ENCODE measurements at regions not wholly inside any gene's neighbourhood (a gene's known extent, or its start where the extent isn't known, plus 50 kb on each side); places are given as distances from the start of the nearest gene placed in this dataset.

DNA sequence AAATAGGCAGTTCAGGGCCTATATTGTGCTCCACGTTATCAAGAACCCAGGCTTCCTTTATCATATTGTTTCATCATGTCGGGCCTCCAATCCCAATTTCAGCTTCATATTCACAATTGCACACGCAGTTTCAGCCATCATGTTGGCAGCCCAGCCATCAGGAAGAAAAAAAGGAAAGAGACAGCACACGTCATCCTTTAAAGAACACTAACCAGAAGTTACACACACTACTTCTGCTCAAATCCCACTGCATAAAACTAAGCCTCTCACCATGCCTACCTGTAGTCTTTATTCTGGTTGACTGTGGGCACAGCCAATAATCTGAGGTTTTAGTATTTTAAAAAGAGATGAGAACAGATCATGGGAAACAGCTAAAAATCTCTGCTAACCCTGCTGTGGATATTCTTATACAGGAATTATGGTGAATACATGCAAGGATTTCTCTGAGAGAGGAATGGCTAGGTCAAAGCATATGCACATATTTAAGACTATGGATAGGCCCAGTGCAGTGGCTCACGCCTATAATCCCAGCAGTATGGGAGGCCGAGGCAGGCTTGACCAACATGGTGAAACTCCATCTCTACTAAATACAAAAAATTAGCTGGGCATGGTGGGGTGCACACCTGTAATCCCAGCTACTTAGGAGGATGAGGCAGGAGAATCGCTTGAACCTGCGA, 534.4 kb downstream of the ETV1 start:
- intact Hi-C loops (cut with micrococcal nuclease; ENCODE audit: unreplicated experiment) (no loop called here), in situ Hi-C loops (cut with MboI) (no loop called here)
- no peaks in the 10 kb centered on the region for H3K27me3 ChIP-seq (replicated peaks in 1 of 2; ENCODE audit: control insufficient read depth in 2 of 2, insufficient read depth in 2 of 2, low read length in 1 of 2)
- WGBS (ENCODE audit: insufficient coverage, insufficient replicate concordance, low lambda C conversion rate, missing lambda C conversion rate): 5% methylated on average over 8 of the region's 8 CpGs
- H3K4me2 ChIP-seq (ENCODE audit: control insufficient read depth, insufficient read depth): no peak overlapping the region
- no peaks in the 10 kb centered on the region for H3K4me1 ChIP-seq (ENCODE audit: control insufficient read depth, insufficient read depth, low read length)
- ChIA-PET CTCF (no interaction called here), POLR2A (no interaction called here), RAD21 (ENCODE audit: unreplicated experiment) (no interaction called here), SMC1A (ENCODE audit: uncharacterized antibody, unreplicated experiment) (no interaction called here)
- H3K79me2 ChIP-seq (ENCODE audit: control insufficient read depth, insufficient read depth, low read length): no peaks in the 10 kb centered on the region
- FAIRE-seq: no peak
- no TSS peak for BruUV-seq (replicated peaks)
- no peak for DNase-seq (ENCODE audit: low read depth, low spot score)
- no peaks in the 10 kb centered on the region for H3K36me3 ChIP-seq (ENCODE audit: control insufficient read depth in 2 of 2, insufficient read depth in 2 of 2, low read length in 1 of 2)
- no peaks in the 10 kb centered on the region for H3K9me3 ChIP-seq (replicated peaks; ENCODE audit: control insufficient read depth, insufficient read depth, low read length)
- no peak overlapping the region for H3K4me3 ChIP-seq
- no peak for ATAC-seq
- H3K27ac ChIP-seq (ENCODE audit: control insufficient read depth, insufficient read depth): no peak overlapping the region
- no peaks in the 10 kb centered on the region for H4K20me1 ChIP-seq (ENCODE audit: control insufficient read depth, insufficient read depth)
- no peak overlapping the region for H2AFZ ChIP-seq (ENCODE audit: control insufficient read depth, low read depth, low read length)
- H3K9ac ChIP-seq (ENCODE audit: control insufficient read depth, insufficient read depth, low read length): no peak overlapping the region
- no peak for TF ChIP-seq SIX5 (IDR thresholded peaks at IDR 0.05; ENCODE audit: low read depth, low read length, severe bottlenecking)
- TF ChIP-seq ZBED1 (IDR thresholded peaks at IDR 0.05; ENCODE audit: borderline replicate concordance): no peak
- no peak for TF ChIP-seq RUNX3 (IDR thresholded peaks at IDR 0.05; ENCODE audit: low read length)
- TF ChIP-seq HDAC6 (IDR thresholded peaks at IDR 0.05; ENCODE audit: unreplicated experiment): no peak
- no peak for TF ChIP-seq ZNF274 (IDR thresholded peaks at IDR 0.05; ENCODE audit: insufficient read depth, insufficient read length)
- TF ChIP-seq, protein P1, sequence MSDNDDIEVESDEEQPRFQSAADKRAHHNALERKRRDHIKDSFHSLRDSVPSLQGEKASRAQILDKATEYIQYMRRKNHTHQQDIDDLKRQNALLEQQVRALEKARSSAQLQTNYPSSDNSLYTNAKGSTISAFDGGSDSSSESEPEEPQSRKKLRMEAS (IDR thresholded peaks at IDR 0.05; ENCODE audit: low read depth, low read length): no peak
- no peak for TF ChIP-seq BHLHE40 (IDR thresholded peaks at IDR 0.05; ENCODE audit: borderline replicate concordance in 1 of 2, low read depth in 2 of 2, low read length in 1 of 2)
- TF ChIP-seq JUND (IDR thresholded peaks at IDR 0.05; ENCODE audit: low read depth, low read length): no peak
- TF ChIP-seq IRF4 (IDR thresholded peaks at IDR 0.05; ENCODE audit: low read depth, low read length): no peak
- TF ChIP-seq, protein P2, sequence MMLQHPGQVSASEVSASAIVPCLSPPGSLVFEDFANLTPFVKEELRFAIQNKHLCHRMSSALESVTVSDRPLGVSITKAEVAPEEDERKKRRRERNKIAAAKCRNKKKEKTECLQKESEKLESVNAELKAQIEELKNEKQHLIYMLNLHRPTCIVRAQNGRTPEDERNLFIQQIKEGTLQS (IDR thresholded peaks at IDR 0.05; ENCODE audit: borderline replicate concordance, extremely low read depth, low read depth, low read length): no peak
- TF ChIP-seq, protein P3, sequence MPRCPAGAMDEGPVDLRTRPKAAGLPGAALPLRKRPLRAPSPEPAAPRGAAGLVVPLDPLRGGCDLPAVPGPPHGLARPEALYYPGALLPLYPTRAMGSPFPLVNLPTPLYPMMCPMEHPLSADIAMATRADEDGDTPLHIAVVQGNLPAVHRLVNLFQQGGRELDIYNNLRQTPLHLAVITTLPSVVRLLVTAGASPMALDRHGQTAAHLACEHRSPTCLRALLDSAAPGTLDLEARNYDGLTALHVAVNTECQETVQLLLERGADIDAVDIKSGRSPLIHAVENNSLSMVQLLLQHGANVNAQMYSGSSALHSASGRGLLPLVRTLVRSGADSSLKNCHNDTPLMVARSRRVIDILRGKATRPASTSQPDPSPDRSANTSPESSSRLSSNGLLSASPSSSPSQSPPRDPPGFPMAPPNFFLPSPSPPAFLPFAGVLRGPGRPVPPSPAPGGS (IDR thresholded peaks at IDR 0.05; ENCODE audit: borderline replicate concordance, insufficient read depth, low read depth, low read length, poor library complexity, severe bottlenecking): no peak
- TF ChIP-seq, protein P4, sequence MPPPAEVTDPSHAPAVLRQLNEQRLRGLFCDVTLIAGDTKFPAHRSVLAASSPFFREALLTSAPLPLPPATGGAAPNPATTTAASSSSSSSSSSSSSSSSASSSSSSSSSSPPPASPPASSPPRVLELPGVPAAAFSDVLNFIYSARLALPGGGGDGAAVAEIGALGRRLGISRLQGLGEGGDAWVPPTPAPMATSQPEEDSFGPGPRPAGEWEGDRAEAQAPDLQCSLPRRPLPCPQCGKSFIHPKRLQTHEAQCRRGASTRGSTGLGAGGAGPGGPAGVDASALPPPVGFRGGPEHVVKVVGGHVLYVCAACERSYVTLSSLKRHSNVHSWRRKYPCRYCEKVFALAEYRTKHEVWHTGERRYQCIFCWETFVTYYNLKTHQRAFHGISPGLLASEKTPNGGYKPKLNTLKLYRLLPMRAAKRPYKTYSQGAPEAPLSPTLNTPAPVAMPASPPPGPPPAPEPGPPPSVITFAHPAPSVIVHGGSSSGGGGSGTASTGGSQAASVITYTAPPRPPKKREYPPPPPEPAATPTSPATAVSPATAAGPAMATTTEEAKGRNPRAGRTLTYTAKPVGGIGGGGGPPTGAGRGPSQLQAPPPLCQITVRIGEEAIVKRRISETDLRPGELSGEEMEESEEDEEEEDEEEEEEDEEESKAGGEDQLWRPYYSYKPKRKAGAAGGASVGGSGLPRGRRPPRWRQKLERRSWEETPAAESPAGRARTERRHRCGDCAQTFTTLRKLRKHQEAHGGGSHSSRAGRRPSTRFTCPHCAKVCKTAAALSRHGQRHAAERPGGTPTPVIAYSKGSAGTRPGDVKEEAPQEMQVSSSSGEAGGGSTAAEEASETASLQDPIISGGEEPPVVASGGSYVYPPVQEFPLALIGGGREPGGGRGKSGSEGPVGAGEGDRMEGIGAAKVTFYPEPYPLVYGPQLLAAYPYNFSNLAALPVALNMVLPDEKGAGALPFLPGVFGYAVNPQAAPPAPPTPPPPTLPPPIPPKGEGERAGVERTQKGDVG (CRISPR knock-in tag; IDR thresholded peaks at IDR 0.05): no peak
- TF ChIP-seq, protein P5, sequence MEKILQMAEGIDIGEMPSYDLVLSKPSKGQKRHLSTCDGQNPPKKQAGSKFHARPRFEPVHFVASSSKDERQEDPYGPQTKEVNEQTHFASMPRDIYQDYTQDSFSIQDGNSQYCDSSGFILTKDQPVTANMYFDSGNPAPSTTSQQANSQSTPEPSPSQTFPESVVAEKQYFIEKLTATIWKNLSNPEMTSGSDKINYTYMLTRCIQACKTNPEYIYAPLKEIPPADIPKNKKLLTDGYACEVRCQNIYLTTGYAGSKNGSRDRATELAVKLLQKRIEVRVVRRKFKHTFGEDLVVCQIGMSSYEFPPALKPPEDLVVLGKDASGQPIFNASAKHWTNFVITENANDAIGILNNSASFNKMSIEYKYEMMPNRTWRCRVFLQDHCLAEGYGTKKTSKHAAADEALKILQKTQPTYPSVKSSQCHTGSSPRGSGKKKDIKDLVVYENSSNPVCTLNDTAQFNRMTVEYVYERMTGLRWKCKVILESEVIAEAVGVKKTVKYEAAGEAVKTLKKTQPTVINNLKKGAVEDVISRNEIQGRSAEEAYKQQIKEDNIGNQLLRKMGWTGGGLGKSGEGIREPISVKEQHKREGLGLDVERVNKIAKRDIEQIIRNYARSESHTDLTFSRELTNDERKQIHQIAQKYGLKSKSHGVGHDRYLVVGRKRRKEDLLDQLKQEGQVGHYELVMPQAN (conservative IDR thresholded peaks at IDR 0.05): no peak
- TF ChIP-seq, protein P6, sequence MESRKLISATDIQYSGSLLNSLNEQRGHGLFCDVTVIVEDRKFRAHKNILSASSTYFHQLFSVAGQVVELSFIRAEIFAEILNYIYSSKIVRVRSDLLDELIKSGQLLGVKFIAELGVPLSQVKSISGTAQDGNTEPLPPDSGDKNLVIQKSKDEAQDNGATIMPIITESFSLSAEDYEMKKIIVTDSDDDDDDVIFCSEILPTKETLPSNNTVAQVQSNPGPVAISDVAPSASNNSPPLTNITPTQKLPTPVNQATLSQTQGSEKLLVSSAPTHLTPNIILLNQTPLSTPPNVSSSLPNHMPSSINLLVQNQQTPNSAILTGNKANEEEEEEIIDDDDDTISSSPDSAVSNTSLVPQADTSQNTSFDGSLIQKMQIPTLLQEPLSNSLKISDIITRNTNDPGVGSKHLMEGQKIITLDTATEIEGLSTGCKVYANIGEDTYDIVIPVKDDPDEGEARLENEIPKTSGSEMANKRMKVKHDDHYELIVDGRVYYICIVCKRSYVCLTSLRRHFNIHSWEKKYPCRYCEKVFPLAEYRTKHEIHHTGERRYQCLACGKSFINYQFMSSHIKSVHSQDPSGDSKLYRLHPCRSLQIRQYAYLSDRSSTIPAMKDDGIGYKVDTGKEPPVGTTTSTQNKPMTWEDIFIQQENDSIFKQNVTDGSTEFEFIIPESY (IDR thresholded peaks at IDR 0.05): no peak

Measured in GM12878 (cell line).